SJCRH30 (cell line): ENCODE measurements at regions not wholly inside any gene's neighbourhood (a gene's known extent, or its start where the extent isn't known, plus 50 kb on each side); places are given as distances from the start of the nearest gene placed in this dataset.
"Not testable (repeated sequence)": the region's sequence is repeated elsewhere in the genome, so short reads cannot be mapped to it uniquely, and the experiment has no call there.

Experiments used
- DNase-seq, 2 experiments: peaks; one replicate each; pipeline ENCODE4 v3.0.0-alpha.2; 2015 to 2020
- H3K27ac ChIP-seq: fragments of 250-450 bp; sonication (Bioruptor Pico); 2 replicates; pipeline ENCODE4 v1.5.1; 2020; ENCODE audit warnings: mild to moderate bottlenecking, moderate library complexity
- H3K27me3 ChIP-seq: fragments of 250-450 bp; sonication (Bioruptor Pico); 2 replicates; pipeline ENCODE4 v1.5.1; 2020; ENCODE audit warnings: mild to moderate bottlenecking, moderate library complexity
- H3K36me3 ChIP-seq: fragments of 250-450 bp; sonication (Bioruptor Pico); 2 replicates; pipeline ENCODE4 v1.5.1; 2020; ENCODE audit warnings: mild to moderate bottlenecking, moderate library complexity
- H3K4me1 ChIP-seq: fragments of 250-450 bp; sonication (Bioruptor Pico); 2 replicates; pipeline ENCODE4 v1.5.1; 2020; ENCODE audit warnings: mild to moderate bottlenecking, moderate library complexity
- H3K4me3 ChIP-seq: fragments of 250-450 bp; sonication (Bioruptor Pico); 2 replicates; pipeline ENCODE4 v1.5.1; 2020; ENCODE audit warnings: mild to moderate bottlenecking, moderate library complexity
- H3K9me3 ChIP-seq: fragments of 250-450 bp; sonication (Bioruptor Pico); replicated peaks from 2 replicates; pipeline ENCODE4 v1.5.1; 2020; ENCODE audit warnings: mild to moderate bottlenecking, moderate library complexity

- no peaks in the 10 kb centered on the region for H3K4me1 ChIP-seq
- no peak overlapping the region for H3K27ac ChIP-seq
- DNase-seq: no peak
- no peak overlapping the region for H3K4me3 ChIP-seq
- H3K36me3 ChIP-seq: no peaks in the 10 kb centered on the region
- peaks cover 2% of the 10 kb centered on the region; the same call in 1 of the 2 replicates for H3K9me3 ChIP-seq
- H3K27me3 ChIP-seq: no peaks in the 10 kb centered on the region
Measured at GRCh38 chr5:135776457-135776856, 58.0 kb upstream of the SLC25A48 start.

- no peak overlapping the region for H3K27ac ChIP-seq
- DNase-seq: peak; percentile 56 to 66
- peaks cover 3% of the 10 kb centered on the region; the same call in 1 of the 2 replicates for H3K4me1 ChIP-seq
- H3K36me3 ChIP-seq: no peaks in the 10 kb centered on the region
- peaks cover 4% of the 10 kb centered on the region; the same call in 1 of the 2 replicates for H3K9me3 ChIP-seq
- peaks cover 3% of the 10 kb centered on the region; the same call in 1 of the 2 replicates for H3K27me3 ChIP-seq
- no peak overlapping the region for H3K4me3 ChIP-seq
Measured at GRCh38 chr5:135761746-135762145, 72.7 kb upstream of the SLC25A48 start.

DNA sequence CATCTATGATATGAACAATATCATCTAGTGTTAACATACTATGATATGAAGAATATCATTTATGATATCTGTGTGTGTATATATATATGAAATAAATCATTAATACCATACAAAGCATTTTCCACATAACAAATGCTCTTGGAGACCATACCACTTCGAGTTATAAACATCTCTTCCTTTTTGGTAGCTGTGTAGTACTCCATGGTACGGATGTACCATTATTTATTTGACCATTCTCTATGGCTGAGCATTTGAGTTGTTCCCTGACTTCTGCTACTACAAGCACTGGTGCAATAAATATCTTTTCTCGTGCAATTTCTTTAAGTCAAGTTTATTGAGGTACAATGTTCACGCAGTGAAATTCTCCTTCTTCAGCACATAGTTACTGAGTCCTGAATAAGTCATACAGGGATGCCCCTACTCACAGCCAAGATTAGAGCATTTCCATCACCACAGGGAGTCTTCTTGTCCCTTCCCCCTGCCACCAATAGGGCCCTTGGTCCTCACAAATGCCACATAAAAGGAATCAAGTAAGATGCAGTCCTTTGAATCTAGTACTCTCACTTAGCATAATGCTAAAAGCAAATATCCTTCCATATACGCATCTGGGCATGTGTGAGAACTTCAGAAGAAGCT lies 75.2 kb upstream of the SLC25A48 start:
- peaks cover 4% of the 10 kb centered on the region; the same call in 1 of the 2 replicates for H3K9me3 ChIP-seq
- no peak overlapping the region for H3K4me3 ChIP-seq
- H3K27me3 ChIP-seq: peaks cover 3% of the 10 kb centered on the region; the same call in 1 of the 2 replicates
- no peak for DNase-seq
- peaks cover 3% of the 10 kb centered on the region; the same call in 1 of the 2 replicates for H3K4me1 ChIP-seq
- H3K36me3 ChIP-seq: no peaks in the 10 kb centered on the region
- H3K27ac ChIP-seq: no peak overlapping the region

- Histone ChIP-seq H3K9me3 (peaks cover 2% of the 10 kb centered on the region; the same call in 1 of the 2 replicates), H3K36me3 (no peaks in the 10 kb centered on the region), H3K4me3 (no peak overlapping the region), H3K27ac (no peak overlapping the region), H3K4me1 (no peaks in the 10 kb centered on the region), H3K27me3 (no peaks in the 10 kb centered on the region)
- DNase-seq: no peak
Measured at GRCh38 chr5:135753990-135754389, 80.5 kb upstream of the SLC25A48 start.

DNA sequence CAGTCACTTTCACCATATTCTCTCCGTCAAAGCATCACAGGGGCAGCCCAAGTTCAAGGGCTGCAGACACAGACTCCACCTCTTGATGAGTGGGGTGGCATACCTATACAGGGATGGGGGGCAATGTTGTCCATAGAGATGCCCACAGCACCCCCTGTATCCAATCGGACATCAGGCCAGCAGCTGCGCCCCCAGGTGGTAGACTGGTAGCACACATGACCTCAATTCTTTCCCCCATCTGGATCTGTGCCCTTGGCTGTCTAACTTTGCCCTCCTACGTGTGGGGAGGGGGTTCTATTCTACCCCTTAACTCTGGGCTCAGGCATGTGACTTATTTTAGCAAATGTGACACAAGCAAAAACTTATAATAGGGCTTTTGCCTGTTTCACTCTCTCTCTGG lies 84.0 kb upstream of the SLC25A48 start:
- no peak overlapping the region for H3K27ac ChIP-seq
- H3K27me3 ChIP-seq: no peaks in the 10 kb centered on the region
- no peaks in the 10 kb centered on the region for H3K36me3 ChIP-seq
- H3K4me3 ChIP-seq: no peak overlapping the region
- H3K4me1 ChIP-seq: no peaks in the 10 kb centered on the region
- peak in 1 of 2 experiments; percentile 22 for DNase-seq
- no peaks in the 10 kb centered on the region for H3K9me3 ChIP-seq

DNA sequence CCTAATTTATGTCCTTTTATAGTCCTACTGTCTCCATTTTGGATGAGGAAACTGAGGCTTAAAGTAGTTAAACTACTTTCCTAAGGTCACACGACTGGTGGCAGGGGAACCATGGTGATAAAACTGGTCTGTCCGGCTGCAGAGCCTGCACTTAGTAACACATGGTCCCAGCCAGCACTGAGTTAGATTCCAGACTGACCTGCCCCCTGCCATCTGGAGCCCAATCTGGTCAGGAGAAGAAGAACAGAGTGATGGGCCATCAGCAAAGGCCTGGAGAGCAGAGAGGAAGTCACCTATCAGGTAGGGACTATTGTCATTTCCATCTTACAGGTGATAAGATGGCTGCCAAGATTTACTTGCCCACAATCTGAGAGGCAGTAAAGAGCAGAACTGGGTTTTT lies 86.6 kb upstream of the SLC25A48 start:
- no peak for DNase-seq
- Histone ChIP-seq H3K9me3 (no peaks in the 10 kb centered on the region), H3K4me3 (no peak overlapping the region), H3K27me3 (no peaks in the 10 kb centered on the region), H3K36me3 (no peaks in the 10 kb centered on the region), H3K27ac (no peak overlapping the region), H3K4me1 (no peaks in the 10 kb centered on the region)

DNA sequence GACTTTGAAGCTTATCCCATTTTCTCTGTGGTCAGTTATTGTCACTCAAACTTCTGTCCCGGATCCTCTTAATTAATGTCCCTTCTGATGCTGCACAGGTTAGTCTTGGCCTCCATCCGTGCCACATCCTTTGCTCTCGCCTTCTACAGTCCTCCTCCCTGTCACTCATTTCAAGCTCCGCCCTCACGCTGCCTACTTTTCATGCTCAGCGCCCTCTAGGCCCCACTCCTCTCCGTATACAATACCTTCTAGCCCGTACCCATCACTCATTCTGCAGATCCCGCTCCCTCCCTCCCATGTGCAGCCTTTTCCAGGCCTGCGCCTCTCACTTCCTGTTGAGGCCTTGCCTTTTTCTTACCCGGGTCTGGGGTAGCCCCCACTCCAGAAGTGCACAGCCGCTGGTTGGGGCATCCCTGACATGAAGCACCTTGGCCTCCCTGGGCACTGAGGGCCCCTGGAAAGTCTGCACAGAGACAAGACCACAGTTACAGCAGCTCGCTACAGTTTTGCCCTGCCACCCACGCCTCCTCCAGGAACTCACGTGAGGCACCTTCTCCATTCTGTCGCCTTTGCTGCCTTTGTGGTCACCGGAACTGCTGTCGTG lies 88.5 kb upstream of the SLC25A48 start:
- no peaks in the 10 kb centered on the region for H3K4me1 ChIP-seq
- H3K9me3 ChIP-seq: no peaks in the 10 kb centered on the region
- no peak for DNase-seq
- no peak overlapping the region for H3K4me3 ChIP-seq
- H3K27me3 ChIP-seq: no peaks in the 10 kb centered on the region
- no peaks in the 10 kb centered on the region for H3K36me3 ChIP-seq
- H3K27ac ChIP-seq: no peak overlapping the region

- Histone ChIP-seq H3K36me3 (no peaks in the 10 kb centered on the region), H3K27ac (no peak overlapping the region), H3K9me3 (no peaks in the 10 kb centered on the region), H3K4me3 (no peak overlapping the region), H3K4me1 (no peaks in the 10 kb centered on the region), H3K27me3 (no peaks in the 10 kb centered on the region)
- no peak for DNase-seq
Measured at GRCh38 chr5:135743705-135744411, 90.6 kb upstream of the SLC25A48 start.

- Histone ChIP-seq H3K27ac (no peak overlapping the region), H3K36me3 (no peaks in the 10 kb centered on the region), H3K4me3 (no peak overlapping the region), H3K4me1 (no peaks in the 10 kb centered on the region), H3K27me3 (no peaks in the 10 kb centered on the region), H3K9me3 (no peaks in the 10 kb centered on the region)
- DNase-seq: no peak
Measured at GRCh38 chr5:135743181-135743580, 91.3 kb upstream of the SLC25A48 start.

DNA sequence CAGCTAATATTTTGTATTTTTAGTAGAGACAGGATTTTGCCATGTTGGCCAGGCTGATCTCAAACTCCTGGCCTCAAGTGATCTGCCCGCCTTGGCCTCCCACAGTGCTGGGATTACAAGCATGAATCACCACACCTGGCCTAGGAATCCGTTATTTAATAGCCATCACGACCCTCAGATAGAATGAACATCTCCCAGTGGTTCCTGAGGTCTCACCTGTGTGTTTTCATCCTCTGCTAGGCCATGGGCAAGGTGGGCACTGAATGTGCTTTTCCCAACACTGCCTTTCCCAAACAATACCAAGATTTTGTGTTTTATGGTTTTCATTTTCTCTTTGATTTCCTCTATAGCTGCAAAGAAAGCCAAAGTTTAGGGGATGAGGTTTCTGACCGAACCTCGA lies 92.2 kb upstream of the SLC25A48 start:
- not testable (repeated sequence) for H3K4me1 ChIP-seq, H3K36me3 ChIP-seq, H3K27ac ChIP-seq, DNase-seq, H3K4me3 ChIP-seq, H3K27me3 ChIP-seq, H3K9me3 ChIP-seq

DNA sequence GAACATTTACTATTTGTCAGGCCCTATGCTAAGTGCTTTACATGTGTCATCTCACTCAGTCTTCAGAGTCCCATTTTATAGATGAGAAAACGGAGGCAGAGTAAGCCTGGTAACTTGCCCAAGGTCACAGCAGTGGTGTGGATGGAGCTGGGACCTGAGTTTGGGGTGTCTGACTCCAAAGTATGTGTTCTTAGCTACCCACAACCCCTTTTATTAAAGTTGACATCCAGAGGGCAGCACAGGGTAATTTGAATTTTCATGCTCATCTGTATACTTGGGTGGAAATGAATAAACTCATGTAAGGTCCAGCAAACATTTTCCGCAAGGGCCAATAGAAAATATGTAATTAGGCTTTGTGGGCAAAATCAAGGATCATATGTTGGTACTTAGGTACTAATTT lies 93.4 kb upstream of the SLC25A48 start:
- Histone ChIP-seq H3K27ac (no peak overlapping the region), H3K36me3 (no peaks in the 10 kb centered on the region), H3K9me3 (no peaks in the 10 kb centered on the region), H3K4me1 (no peaks in the 10 kb centered on the region), H3K27me3 (no peaks in the 10 kb centered on the region), H3K4me3 (no peak overlapping the region)
- DNase-seq: no peak

DNA sequence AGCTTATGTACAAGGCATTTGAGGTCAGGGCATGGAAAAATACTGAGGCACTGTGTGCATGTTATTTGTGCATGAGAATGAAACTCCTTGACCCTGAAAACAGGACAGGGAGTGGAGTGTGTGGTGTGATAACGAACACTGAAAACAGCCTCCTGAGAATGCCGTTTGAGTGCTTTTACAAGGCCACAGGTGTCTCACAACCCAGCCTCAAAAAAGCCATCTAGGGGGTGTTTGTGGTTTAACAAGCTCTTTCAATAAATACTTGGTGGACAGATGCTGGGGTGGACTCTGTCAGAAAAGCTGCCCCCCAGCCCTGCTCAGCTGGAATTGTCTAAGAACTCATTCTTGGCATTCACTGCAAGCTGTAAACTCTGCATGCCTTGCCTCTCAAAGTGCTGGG lies 94.0 kb upstream of the SLC25A48 start:
- DNase-seq: no peak

GRCh38 chr5:135739383-135739981 lies 95.0 kb upstream of the SLC25A48 start:
- no peak overlapping the region for H3K27ac ChIP-seq
- no peaks in the 10 kb centered on the region for H3K4me1 ChIP-seq
- no peaks in the 10 kb centered on the region for H3K27me3 ChIP-seq
- H3K36me3 ChIP-seq: no peaks in the 10 kb centered on the region
- no peaks in the 10 kb centered on the region for H3K9me3 ChIP-seq
- no peak overlapping the region for H3K4me3 ChIP-seq
- no peak for DNase-seq

More for the DNA sequence above, 94.0 kb upstream of the SLC25A48 start:
- Histone ChIP-seq H3K36me3 (no peaks in the 10 kb centered on the region), H3K9me3 (no peaks in the 10 kb centered on the region), H3K4me3 (no peak overlapping the region), H3K27ac (no peak overlapping the region), H3K4me1 (no peaks in the 10 kb centered on the region), H3K27me3 (no peaks in the 10 kb centered on the region)

GRCh38 chr5:135738564-135738875 lies 95.9 kb upstream of the SLC25A48 start:
- Histone ChIP-seq H3K9me3 (no peaks in the 10 kb centered on the region), H3K36me3 (no peaks in the 10 kb centered on the region), H3K27me3 (no peaks in the 10 kb centered on the region), H3K4me3 (no peak overlapping the region), H3K4me1 (no peaks in the 10 kb centered on the region), H3K27ac (no peak overlapping the region)
- DNase-seq: no peak
